ENCODE measurements at regions not wholly inside any gene's neighbourhood (a gene's known extent, or its start where the extent isn't known, plus 50 kb on each side); places are given as distances from the start of the nearest gene placed in this dataset.

- in situ Hi-C loops (cut with HindIII; ENCODE audit: low sequenced_read_pairs), result no loop called here
- no peak for DNase-seq (ENCODE audit: low spot score)
Measured at GRCh38 chr4:138565576-138565975, 323.4 kb upstream of the SLC7A11 start.

- DNase-seq (ENCODE audit: low spot score), result no peak
- in situ Hi-C loops (cut with HindIII; ENCODE audit: low sequenced_read_pairs), result no loop called here
Measured at GRCh38 chr4:138562544-138562991, 320.4 kb upstream of the SLC7A11 start.

GRCh38 chr4:138561906-138562305 lies 319.8 kb upstream of the SLC7A11 start:
- in situ Hi-C loops (cut with HindIII; ENCODE audit: low sequenced_read_pairs), result no loop called here

GRCh38 chr4:138561276-138561880 lies 319.2 kb upstream of the SLC7A11 start:
- DNase-seq (ENCODE audit: low spot score), result no peak

More at GRCh38 chr4:138561906-138562305, 319.8 kb upstream of the SLC7A11 start:
- no peak for DNase-seq (ENCODE audit: low spot score)

GRCh38 chr4:138560448-138560847 lies 318.3 kb upstream of the SLC7A11 start:
- in situ Hi-C loops (cut with HindIII; ENCODE audit: low sequenced_read_pairs), result no loop called here
- DNase-seq (ENCODE audit: low spot score), result no peak

More at GRCh38 chr4:138561276-138561880, 319.2 kb upstream of the SLC7A11 start:
- in situ Hi-C loops (cut with HindIII; ENCODE audit: low sequenced_read_pairs), result no loop called here

DNA sequence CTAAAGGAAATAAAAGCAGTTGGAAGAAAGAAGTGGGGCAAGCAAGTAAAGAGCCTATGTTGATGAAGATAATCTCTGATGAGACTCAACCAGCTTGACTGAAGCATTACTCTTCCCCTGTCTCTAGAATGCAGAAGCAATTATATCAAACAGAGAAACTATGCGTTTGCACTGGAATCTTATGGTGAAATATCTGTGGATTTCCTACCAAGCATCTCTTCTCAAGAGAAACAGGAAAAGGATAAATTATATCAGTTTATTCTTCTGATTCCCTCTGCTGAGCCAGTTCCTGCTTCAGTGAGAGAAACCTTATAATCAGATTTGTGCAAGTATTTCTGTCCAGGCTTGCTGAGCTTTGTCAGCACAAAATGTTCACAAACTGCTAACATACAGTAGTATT lies 316.7 kb upstream of the SLC7A11 start:
- in situ Hi-C loops (cut with HindIII; ENCODE audit: low sequenced_read_pairs), result no loop called here
- no peak for DNase-seq (ENCODE audit: low spot score)

- in situ Hi-C loops (cut with HindIII; ENCODE audit: low sequenced_read_pairs), result no loop called here
- no peak for DNase-seq (ENCODE audit: low spot score)
Measured at GRCh38 chr4:138555584-138555983, 313.4 kb upstream of the SLC7A11 start.

DNA sequence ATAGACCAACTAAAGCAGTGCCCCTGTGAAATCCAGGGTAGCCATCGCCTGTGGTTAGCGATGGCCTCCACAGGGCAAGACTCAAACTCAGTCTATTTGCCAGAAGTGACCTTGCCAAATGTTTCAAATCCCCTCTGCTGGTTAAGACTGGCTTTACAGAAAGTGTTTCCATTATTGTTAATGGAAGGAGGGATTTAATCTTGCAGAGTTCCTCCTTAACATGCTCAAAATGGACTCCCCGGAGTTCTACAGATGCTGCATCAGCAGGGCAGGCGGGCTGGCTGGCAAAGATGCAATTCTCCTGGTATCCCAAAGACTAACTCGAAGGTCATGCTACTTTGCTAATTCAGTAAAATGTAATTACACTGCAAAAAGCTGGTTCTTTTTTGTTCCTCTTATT lies 313.0 kb upstream of the SLC7A11 start:
- in situ Hi-C loops (cut with HindIII; ENCODE audit: low sequenced_read_pairs), result no loop called here
- DNase-seq (ENCODE audit: low spot score), result no peak

- in situ Hi-C loops (cut with HindIII; ENCODE audit: low sequenced_read_pairs), result no loop called here
- no peak for DNase-seq (ENCODE audit: low spot score)
Measured at GRCh38 chr4:138553001-138553845, 311.1 kb upstream of the SLC7A11 start.

DNA sequence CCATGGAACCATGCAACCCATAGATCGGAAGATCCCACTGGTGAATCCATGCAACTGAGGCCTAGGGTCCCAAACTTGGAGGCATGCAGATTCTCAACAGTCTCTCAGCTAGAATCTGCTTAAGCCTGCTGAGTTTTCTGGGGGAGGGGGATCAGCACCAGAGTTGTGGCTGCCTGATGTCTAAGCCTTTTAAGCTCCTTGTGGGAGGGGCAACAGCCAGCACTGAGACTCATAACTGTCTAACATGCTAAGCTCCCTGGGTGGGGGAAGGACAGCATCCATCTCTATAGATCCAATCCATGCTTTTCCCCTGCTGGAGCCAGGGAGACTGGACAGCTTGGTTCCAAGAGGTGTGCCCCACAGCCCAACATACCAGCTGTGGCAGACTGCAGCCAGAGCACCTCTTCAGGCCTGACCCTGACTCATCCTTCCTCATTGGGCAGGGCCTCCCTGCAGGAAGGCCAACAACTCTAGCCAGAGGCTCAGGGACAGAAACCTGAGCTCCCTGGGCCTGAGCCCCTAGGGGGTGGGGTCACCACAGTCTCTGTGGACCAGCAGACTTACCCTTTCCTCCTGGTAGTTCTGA lies 300.1 kb upstream of the SLC7A11 start:
- no peak for DNase-seq (ENCODE audit: low spot score)
- in situ Hi-C loops (cut with HindIII; ENCODE audit: low sequenced_read_pairs), result no loop called here

GRCh38 chr4:138540056-138540800 lies 298.1 kb upstream of the SLC7A11 start:
- no peak for DNase-seq (ENCODE audit: low spot score)
- in situ Hi-C loops (cut with HindIII; ENCODE audit: low sequenced_read_pairs), result no loop called here

GRCh38 chr4:138538743-138539142 lies 296.6 kb upstream of the SLC7A11 start:
- in situ Hi-C loops (cut with HindIII; ENCODE audit: low sequenced_read_pairs), result no loop called here
- DNase-seq (ENCODE audit: low spot score), result no peak

DNA sequence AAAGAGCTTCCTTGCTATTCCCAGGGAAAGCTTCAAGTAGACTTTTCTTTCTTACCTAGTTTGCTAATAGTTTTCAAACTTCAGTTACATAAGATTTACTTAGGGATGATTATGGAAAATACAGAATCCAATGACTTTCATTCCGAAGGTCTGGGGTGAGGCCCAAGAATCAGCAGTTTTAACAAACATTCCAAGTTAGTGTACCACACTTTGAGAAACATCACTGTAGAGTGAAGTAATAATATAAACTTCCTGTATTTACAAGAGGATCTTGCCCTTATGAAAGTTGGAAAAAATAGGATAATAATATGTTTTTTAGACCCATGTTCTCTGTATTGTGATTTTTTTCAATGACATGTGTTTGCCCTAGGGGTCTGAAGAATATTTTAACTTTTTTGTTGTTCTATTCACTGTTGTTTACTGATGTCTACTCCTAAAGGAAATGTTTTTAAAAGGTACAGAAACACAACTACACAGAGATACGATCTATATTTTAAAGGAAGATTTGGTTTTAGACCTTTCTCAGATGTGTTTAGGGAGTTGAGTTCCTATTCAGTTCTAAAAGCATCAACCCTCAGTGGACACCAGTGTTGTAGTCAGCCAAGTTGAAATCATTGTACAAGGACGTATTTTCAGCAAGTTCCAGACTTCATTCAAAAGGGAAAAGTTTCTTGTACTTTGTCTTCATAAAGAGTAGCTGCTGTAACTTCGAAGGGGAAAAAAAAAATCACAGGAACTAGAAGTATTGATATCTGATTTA lies 295.8 kb upstream of the SLC7A11 start:
- DNase-seq (ENCODE audit: low spot score), result no peak
- in situ Hi-C loops (cut with HindIII; ENCODE audit: low sequenced_read_pairs), result no loop called here

DNA sequence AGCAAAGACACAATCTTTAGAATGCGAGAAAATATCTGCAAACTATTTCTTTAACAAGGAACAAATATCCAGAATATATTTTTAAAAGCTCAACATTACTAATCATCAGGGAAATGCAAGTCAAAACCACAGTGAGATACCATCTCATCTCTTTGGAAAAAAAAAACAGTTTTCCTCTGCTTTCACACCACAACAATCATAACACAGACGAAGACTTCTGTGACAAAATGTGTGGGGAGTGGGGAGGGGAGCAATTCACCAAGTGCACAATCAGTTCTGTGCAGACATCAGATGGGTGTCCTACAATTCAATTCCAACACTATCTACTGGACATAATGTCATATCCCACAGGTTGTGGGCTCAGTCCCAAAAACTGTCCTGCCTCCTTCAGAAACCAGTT lies 293.2 kb upstream of the SLC7A11 start:
- in situ Hi-C loops (cut with HindIII; ENCODE audit: low sequenced_read_pairs), result no loop called here

DNA sequence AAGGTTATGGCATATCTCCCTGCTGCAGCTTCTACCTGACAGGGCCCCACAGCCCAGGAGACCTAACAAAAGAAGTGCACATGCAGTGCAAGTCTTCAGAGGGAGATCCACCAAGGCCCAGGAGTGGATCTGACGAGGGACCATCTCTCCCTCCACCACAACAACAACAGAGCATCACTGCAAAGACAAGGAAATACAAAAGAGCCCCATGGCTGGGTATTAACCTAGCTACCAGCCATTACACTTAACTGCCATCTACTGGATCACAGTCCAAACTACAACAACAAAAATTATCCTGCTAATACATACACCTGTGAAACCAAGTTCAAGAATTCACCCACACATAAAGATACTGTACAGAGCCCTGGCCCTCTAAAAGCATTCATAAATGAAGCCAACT lies 280.2 kb upstream of the SLC7A11 start:
- in situ Hi-C loops (cut with HindIII; ENCODE audit: low sequenced_read_pairs), result no loop called here
- DNase-seq (ENCODE audit: low spot score), result peak; percentile 3

More for the DNA sequence above, 293.2 kb upstream of the SLC7A11 start:
- DNase-seq (ENCODE audit: low spot score), result no peak

- no peak for DNase-seq (ENCODE audit: low spot score)
- in situ Hi-C loops (cut with HindIII; ENCODE audit: low sequenced_read_pairs), result no loop called here
Measured at GRCh38 chr4:138521809-138522208, 279.7 kb upstream of the SLC7A11 start.

- no peak for DNase-seq (ENCODE audit: low spot score)
- in situ Hi-C loops (cut with HindIII; ENCODE audit: low sequenced_read_pairs), result no loop called here
Measured at GRCh38 chr4:138519436-138519835, 277.3 kb upstream of the SLC7A11 start.

GRCh38 chr4:138513535-138513934 lies 271.4 kb upstream of the SLC7A11 start:
- no peak for DNase-seq (ENCODE audit: low spot score)
- in situ Hi-C loops (cut with HindIII; ENCODE audit: low sequenced_read_pairs), result no loop called here

GRCh38 chr4:138512756-138513155 lies 270.6 kb upstream of the SLC7A11 start:
- in situ Hi-C loops (cut with HindIII; ENCODE audit: low sequenced_read_pairs), result no loop called here

More at GRCh38 chr4:138512756-138513155, 270.6 kb upstream of the SLC7A11 start:
- no peak for DNase-seq (ENCODE audit: low spot score)
